Activated effector memory CD4-positive, alpha-beta T cell treated with anti-CD3 and anti-CD28 coated beads, Interleukin-2, amount 50 U/mL, for 16 hours (primary cell): ENCODE measurements at regions not wholly inside any gene's neighbourhood (a gene's known extent, or its start where the extent isn't known, plus 50 kb on each side); places are given as distances from the start of the nearest gene placed in this dataset.
"Not testable (repeated sequence)": the region's sequence is repeated elsewhere in the genome, so short reads cannot be mapped to it uniquely, and the experiment has no call there.

Experiments
- DNase-seq: peaks from one replicate; pipeline ENCODE4 v3.0.0-alpha.2; 2020

GRCh38 chr6:6924708-6925107 lies 183.1 kb upstream of the RREB1 start:
- DNase-seq, result no peak

DNA sequence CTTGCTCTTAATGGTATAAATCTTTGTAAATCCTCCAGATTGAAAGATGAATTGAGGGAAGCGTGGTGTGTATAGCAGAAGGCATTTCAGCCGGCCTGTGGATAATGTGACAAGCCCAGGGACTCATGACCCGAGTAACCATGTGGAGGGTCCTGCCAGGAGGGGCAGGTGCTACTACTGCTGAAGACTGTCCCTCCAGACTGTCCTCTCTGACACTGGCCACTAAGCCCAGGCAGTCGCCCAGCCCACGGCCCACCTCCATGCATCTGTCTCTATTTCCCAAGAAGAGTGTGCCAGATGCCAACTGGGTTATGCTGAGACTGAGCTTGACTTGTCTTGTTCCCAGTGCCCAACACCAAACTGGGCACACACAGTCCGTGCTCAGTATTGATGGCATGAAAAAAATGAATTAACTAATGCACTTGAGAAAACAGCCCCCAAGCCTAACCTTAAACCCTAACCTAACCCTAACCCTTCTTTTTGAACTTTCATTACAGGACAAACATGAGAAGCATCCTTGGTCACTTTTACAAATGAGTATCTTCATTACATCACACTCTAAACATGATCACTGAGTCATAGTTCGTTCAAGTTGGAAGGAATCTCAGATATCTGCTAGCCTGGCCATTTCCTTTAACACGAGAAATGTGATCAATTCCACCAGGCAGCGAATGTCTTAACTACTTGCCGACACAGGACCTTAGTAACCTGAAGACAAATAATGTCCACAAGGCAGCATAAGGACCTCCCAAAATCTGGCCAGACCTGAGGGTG lies 182.2 kb upstream of the RREB1 start:
- DNase-seq, result no peak

DNA sequence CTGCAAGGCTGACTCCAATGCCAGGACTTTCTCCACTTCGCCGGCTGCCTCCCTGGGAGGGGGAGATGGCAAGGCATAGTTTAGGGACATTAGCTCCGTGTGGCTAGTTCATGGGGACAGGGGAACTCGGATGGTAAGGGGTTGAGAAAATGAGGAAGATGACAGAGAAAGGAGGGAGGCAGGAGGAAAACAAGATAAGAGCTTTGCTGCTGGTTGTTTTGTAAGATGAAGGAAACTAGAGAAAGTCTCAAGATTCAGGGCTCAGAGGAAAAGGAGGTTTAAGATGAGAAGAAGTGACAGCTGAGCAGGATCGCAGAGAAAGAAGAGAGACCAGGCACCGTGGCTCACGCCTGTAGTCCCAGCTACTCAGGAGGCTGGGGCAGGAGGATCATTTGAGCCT lies 180.9 kb upstream of the RREB1 start:
- DNase-seq, result no peak

DNA sequence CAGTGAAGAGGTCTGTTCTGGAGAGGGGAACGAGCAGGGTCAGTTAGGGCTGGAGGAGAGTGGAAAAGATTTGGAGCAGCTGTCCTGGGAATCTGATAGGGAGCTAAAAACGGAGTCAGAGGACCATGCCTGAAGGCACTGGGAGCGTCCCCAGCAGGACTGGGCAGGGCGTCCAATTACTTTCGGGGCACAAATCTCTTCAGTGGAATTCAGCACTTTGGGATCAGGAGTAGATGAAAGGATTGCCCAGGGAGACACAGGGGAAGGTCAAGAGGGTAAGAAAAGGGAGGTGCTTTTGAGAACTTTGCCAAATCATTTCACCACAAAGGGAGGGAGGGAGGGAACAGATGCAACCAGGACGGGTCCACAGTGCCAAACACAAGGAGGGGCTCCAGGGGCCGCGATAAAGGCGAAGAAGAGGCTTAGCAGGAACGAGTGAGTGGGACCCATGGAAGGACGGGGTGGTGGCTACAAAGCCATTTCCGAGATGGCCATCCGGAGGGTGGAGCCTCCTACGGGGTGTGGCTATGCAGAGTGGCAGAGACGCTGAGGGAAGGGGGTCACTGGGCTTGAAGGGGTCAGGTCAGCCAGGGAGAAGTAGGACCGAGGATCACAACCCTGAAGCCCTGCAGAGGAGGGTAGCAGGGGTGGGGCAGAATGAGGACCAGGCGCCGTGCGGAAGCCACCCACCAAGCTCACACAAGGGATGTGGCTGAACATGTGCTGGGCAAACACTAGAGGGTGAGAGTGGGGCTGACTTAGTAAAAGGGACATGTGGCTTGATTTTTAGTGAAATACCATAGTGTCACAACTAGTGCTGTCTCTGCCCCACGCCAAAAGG lies 180.0 kb upstream of the RREB1 start:
- no peak for DNase-seq

DNA sequence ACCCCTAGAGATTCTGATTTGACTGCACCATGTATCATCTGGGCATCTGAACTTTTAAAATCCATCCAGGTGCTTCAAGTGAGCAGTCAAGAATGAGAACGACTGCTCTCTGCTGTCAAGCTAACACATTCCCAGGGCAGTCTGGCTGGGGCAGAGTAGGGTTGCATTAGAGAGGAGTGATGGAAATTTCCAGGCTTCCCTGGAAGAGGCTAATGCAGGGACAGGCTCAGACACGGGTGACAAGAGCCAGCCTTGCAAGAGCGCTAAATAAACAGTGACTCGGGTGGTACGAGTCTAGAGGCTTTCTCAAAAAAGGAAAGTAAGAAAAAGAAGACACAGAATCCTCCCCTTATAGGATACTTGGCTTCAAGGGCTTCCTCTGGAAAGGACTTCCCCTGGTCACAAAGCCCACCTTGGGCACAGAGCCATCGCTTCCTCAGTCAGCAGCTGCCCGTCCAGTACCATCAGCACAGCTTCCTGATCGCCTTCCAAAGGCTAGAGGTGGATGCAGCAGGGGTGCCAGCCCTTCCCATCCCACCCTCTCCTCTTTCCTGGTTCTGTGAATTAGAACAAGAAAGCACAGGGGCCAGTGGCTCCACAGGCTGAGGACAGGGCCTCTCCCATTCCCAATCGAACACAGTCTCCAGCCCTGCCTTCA lies 177.4 kb upstream of the RREB1 start:
- no peak for DNase-seq

GRCh38 chr6:6931071-6932025 lies 176.4 kb upstream of the RREB1 start:
- no peak for DNase-seq

DNA sequence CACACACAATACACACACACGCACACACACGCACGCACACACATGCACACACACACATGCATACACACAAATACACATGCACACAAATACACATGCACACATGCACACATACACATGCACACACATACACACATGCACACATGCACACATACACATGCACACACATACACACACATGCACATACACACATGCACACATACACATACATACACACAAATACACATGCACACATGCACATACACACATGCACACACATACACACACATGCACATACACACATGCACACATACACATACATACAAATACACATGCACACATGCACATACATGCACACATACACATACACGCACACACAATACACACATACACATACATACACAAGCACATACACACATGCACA lies 175.4 kb upstream of the RREB1 start:
- DNase-seq, result no peak

DNA sequence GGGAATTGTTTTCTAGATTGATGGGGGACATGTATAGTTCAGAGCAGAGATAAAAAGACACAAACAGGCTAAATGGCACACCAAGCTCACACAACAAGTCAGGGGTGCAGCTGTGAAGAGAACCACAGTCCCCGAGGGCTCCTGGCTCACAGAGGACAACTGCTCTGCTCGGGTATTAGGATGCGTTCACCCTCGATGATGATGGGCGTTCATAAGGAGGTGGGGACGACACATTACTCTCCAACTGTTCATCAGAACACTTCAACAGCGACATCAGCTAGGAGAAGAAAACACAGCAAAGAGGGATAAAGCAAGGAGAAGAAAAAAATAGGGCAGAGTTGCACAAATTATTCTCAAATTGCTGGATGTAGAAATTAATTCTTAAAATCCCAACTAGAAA lies 174.8 kb upstream of the RREB1 start:
- DNase-seq, result no peak

GRCh38 chr6:6940031-6941025 lies 167.4 kb upstream of the RREB1 start:
- no peak for DNase-seq

- no peak for DNase-seq
Observed at GRCh38 chr6:6941201-6941600, 166.6 kb upstream of the RREB1 start.

DNA sequence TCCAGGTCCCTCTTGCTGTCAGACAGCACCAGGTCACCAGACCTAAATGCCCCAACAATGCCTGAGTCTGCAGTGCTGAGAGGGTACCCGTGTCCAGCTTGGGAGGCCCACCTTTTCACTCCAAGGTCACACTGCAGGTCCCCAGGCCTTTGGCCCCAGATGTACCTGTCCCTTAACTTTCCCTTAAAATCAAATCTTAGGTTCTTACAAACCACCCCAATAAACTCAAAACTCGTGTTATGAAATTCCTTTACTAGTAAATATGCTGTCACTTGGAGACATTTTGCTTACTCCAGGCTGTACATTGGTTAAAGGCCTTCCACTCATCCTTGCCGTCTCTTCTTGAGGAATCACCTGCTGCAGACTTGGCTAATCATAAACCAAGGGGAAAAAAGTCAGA lies 165.7 kb upstream of the RREB1 start:
- DNase-seq, result no peak

DNA sequence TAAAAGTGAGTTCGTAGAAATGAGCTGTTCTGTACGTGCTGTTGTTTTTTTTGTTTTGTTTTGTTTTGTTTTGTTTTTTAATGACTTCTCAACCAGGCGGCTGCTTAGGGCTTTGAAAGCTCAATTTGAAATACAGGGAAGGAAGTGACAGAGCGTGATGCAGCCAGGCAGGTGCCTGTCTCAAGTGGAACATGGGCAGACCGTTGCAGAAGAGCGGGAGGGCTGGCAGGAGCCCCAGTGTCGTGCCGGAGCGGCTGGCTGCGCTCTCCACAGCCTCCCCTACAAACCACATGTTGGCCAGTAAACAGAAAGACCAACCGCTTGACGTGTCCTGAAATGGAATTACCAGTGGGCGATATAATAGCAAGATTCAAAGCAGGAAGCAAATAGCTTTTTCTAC lies 164.9 kb upstream of the RREB1 start:
- DNase-seq, result no peak

DNA sequence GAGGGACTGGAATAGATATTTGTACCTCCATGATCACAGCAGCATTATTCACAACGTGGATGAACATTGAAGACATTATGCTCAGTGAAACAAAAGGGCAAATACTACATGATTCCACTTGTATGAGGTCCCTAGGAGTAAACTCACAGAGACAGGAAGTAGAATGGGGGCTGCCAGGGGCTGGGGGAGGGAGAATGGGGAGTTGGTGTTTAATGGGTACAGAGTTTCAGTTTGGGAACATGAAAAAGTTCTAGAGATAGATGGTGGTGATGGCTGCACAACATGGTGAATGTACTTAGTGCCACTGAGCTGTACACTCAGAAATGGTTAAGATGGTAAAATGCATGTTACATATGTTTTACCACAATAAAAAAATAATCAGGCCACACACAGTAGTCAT lies 164.3 kb upstream of the RREB1 start:
- DNase-seq, result no peak

- no peak for DNase-seq
Observed at GRCh38 chr6:6946206-6947155, 161.3 kb upstream of the RREB1 start.

- DNase-seq, result no peak
Observed at GRCh38 chr6:6950373-6951145, 157.2 kb upstream of the RREB1 start.

DNA sequence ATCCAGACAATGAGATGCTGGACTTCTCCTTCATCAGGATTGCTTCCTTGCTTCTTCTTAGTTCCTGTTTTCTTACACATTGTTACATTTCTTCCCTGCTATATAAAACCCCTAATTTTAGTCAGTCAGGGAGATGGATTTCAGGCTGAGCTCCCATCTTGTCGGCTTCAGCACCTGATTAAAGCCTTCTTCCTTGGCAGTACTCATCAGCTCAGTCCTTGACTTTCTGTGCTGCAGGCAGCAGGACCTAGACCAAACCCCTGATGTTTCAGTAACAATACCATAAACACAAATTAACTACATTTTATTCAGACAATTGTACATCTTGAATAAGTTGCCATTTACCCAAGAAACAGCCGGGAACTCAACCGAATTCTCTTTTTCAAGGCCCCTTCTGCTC lies 156.4 kb upstream of the RREB1 start:
- DNase-seq, result no peak

DNA sequence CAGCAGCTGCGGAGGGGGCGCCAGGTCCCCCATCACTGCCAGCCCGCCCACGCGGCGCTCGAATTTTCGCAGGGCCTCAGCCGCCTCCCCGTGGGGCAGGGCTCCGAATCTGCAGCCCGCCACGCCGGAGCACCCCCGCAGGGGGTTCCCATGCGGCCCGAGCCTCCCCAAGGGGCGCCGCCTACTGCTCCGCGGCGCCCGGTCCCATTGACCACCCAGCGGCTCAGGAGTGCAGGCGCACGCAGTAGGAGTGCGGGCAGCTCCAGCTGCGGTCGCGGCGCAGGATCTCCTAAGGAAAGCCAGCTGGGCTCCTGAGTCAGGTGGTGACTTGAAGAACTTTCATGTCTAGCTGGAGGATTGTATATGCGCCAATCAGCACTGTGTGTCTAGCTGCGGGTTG lies 155.3 kb upstream of the RREB1 start:
- DNase-seq, result no peak

GRCh38 chr6:6952927-6953326 lies 154.8 kb upstream of the RREB1 start:
- DNase-seq, result not testable (repeated sequence)

GRCh38 chr6:6960571-6961251 lies 147.1 kb upstream of the RREB1 start:
- no peak for DNase-seq
